Progenitor cell of endocrine pancreas (in vitro differentiated cells): ENCODE measurements at regions not wholly inside any gene's neighbourhood (a gene's known extent, or its start where the extent isn't known, plus 50 kb on each side); places are given as distances from the start of the nearest gene placed in this dataset.

ENCODE experiments used
- DNase-seq: peaks from one replicate; pipeline ENCODE4 v3.0.0; 2021; ENCODE audit warnings: low spot score; ENCODE audit not compliant: unreplicated experiment
- H3K27ac Mint-ChIP-seq: 2 replicates; pipeline ENCODE4 v1.8.0; 2021; ENCODE audit warnings: mild to moderate bottlenecking, moderate library complexity, mixed read lengths
- H3K27me3 Mint-ChIP-seq: 2 replicates; pipeline ENCODE4 v1.8.0; 2021; ENCODE audit warnings: mixed read lengths
- H3K36me3 Mint-ChIP-seq: 2 replicates; pipeline ENCODE4 v1.8.0; 2022; ENCODE audit warnings: mixed read lengths; ENCODE audit not compliant: insufficient read depth
- H3K4me1 Mint-ChIP-seq: 2 replicates; pipeline ENCODE4 v1.8.0; 2021; ENCODE audit warnings: low read depth, mixed read lengths
- H3K4me3 Mint-ChIP-seq: 2 replicates; pipeline ENCODE4 v1.8.0; 2021; ENCODE audit warnings: low read depth, mild to moderate bottlenecking, moderate library complexity, mixed read lengths
- H3K9me3 Mint-ChIP-seq: 2 replicates; pipeline ENCODE4 v1.8.0; 2021; ENCODE audit warnings: low read depth, mixed read lengths
- TF ChIP-seq, protein P1 (sequence below): fragments of 200-600 bp; sonication (generic); IDR thresholded peaks from one replicate; pipeline ENCODE4 v1.5.0; 2021; ENCODE audit warnings: antibody characterized with exemption, mild to moderate bottlenecking; ENCODE audit not compliant: unreplicated experiment

DNA sequence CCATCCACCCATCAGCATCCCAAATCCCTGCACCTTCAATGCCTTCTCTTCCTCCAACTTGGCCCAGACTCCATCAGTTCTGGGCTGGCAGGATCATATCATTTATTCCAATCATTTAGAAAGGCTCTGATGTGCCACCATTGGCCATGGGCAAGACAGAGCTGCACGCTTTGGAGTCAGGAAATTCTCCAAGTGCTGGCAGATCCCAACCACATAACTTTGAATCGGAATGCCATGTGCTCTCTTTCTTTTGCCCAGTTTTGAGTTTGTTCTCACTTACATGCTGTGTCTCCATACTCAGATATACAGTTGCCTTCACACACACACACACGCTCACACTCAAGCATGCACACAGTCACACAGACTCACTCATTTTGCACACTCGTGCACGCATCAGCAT lies 85.7 kb upstream of the GHITM start:
- Mint-ChIP-seq H3K27ac (no peak overlapping the region), H3K4me1 (peaks cover 19% of the 10 kb centered on the region), H3K9me3 (peaks cover 5% of the 10 kb centered on the region), H3K36me3 (no peaks in the 10 kb centered on the region), H3K27me3 (no peaks in the 10 kb centered on the region), H3K4me3 (no peak overlapping the region)
- no peak for DNase-seq
- TF ChIP-seq, protein P1, sequence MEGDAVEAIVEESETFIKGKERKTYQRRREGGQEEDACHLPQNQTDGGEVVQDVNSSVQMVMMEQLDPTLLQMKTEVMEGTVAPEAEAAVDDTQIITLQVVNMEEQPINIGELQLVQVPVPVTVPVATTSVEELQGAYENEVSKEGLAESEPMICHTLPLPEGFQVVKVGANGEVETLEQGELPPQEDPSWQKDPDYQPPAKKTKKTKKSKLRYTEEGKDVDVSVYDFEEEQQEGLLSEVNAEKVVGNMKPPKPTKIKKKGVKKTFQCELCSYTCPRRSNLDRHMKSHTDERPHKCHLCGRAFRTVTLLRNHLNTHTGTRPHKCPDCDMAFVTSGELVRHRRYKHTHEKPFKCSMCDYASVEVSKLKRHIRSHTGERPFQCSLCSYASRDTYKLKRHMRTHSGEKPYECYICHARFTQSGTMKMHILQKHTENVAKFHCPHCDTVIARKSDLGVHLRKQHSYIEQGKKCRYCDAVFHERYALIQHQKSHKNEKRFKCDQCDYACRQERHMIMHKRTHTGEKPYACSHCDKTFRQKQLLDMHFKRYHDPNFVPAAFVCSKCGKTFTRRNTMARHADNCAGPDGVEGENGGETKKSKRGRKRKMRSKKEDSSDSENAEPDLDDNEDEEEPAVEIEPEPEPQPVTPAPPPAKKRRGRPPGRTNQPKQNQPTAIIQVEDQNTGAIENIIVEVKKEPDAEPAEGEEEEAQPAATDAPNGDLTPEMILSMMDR, result no peak

DNA sequence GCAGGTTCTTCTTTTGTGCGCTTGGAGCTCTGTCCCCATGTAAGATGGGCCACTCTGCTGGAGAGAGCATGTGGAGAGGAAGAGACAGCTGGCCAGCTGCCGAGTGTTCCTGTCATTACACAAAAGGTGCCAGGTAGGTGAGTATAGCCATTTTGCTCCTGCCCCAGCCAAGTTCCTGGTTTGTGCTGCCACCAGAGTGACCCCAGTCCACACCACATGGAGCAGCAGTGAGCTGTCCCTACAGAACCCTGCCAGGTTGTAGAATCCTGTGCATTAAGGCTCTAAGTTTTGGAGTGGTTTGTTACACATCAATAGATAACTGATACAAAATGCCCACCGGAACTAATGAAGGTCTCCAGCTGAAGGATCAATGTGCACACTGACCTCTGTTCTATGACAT lies 84.6 kb upstream of the GHITM start:
- Mint-ChIP-seq H3K4me1 (peaks cover 23% of the 10 kb centered on the region), H3K4me3 (no peak overlapping the region), H3K27ac (no peak overlapping the region)

DNA sequence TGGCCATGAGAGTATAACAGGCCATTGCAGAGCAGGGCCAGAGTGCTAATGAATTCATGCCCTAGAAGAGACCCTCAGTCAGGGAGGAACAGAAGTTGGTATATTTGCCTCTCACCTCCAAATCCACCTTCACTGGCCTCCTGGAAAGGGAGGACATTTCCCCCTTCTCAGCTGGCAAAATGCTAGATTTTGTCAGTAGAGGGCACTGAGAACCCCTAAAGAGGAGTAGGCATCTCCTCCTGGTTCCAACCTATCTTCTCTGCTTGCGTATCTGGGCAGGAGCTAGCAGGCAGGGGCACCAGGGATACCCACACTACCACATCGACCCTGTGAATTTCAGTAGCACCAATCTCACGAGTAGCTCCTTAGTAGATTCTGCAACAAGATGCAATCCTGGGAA lies 79.8 kb upstream of the GHITM start:
- Mint-ChIP-seq H3K4me3 (no peak overlapping the region), H3K9me3 (no peaks in the 10 kb centered on the region), H3K27ac (no peak overlapping the region), H3K36me3 (no peaks in the 10 kb centered on the region), H3K4me1 (peaks cover 15% of the 10 kb centered on the region), H3K27me3 (no peaks in the 10 kb centered on the region)
- TF ChIP-seq, protein P1, result no peak
- DNase-seq, result no peak

More for the DNA sequence above, 84.6 kb upstream of the GHITM start:
- Mint-ChIP-seq H3K27me3 (no peaks in the 10 kb centered on the region), H3K36me3 (no peaks in the 10 kb centered on the region), H3K9me3 (no peaks in the 10 kb centered on the region)
- no peak for DNase-seq
- TF ChIP-seq, protein P1, result no peak

DNA sequence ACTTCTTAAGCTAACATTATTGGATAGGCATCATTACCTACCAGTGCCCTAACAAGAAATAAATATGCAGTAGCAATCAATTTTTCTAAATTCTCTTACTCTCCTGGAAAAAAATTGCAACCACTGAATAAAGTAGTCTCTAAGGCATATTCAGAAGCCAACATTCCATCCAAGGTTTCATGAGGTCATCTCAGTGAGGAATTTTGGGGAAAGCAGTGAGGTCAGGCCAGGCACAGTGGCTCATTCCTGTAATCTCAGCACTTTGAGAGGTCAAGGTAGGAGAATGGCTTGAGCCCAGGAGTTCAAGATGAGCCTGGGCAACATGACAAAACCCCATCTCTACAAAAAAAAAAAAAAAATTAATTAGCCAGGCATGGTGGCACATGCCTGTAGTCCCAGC lies 75.9 kb upstream of the GHITM start:
- H3K4me3 Mint-ChIP-seq, result no peak overlapping the region
- DNase-seq, result no peak
- H3K27ac Mint-ChIP-seq, result no peak overlapping the region
- H3K36me3 Mint-ChIP-seq, result no peaks in the 10 kb centered on the region
- TF ChIP-seq, protein P1, result no peak
- no peaks in the 10 kb centered on the region for H3K27me3 Mint-ChIP-seq
- peaks cover 6% of the 10 kb centered on the region for H3K4me1 Mint-ChIP-seq
- H3K9me3 Mint-ChIP-seq, result no peaks in the 10 kb centered on the region

DNA sequence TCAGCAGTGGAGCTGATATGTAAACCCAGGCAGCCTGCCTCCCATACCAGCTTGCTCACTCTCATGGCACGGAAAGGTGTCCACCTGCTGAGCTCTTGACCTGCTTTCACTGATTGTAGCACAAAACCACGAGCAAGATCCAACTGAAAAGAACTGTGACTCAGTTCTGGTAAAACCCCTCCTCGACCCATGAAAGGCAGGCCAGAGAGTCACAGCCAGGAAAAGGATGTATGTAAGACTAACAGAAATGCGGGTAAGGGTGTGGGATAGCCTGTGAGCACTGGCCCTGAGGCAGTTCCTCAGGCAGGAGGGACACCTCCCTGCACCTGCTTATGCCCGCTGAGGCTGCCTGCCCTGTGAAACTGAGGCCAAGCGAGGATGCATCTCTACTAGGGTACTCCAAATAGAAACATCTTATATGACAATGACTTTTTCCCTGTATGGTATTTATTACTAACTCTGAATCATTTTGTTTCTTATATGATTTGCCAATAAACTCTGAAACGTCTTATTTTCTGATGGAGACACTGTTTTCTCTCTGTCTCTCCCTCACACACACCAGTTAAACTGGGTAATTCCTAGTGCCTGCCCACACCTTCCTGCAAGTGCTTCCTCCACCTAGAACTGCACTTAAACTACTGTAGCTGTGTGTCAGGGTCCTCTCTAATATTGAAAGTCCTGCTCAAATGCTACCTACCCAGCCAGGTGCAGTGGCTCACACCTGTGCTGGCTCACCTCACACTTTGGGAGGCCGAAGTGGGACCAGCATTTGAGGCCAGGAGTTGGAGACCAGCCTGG lies 73.3 kb upstream of the GHITM start:
- H3K27ac Mint-ChIP-seq, result no peak overlapping the region
- H3K4me3 Mint-ChIP-seq, result no peak overlapping the region
- TF ChIP-seq, protein P1, result no peak
- DNase-seq, result no peak
- no peaks in the 10 kb centered on the region for H3K4me1 Mint-ChIP-seq
- H3K27me3 Mint-ChIP-seq, result no peaks in the 10 kb centered on the region
- no peaks in the 10 kb centered on the region for H3K36me3 Mint-ChIP-seq
- peaks cover 5% of the 10 kb centered on the region for H3K9me3 Mint-ChIP-seq
